ENCODE measurements at regions not wholly inside any gene's neighbourhood (a gene's known extent, or its start where the extent isn't known, plus 50 kb on each side); places are given as distances from the start of the nearest gene placed in this dataset.

DNA sequence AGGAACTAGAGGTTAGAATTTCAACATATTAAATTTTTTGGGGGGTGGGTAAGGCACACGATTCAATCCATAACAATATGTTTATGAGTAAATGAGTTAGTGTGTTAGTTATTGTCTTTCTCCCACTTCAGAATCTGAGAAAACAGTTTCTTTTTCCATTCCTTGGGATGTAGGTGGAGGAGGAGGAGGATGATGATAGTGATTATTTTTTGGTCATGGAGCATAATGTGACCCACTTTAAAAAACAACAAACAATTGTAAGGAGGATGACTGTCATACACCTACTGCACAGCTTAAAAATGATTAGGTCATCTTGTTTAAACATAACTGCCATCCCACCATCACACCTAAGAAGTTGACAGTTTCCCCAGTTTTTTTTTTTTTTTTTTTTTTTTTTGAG is 148.7 kb downstream of the CDRT15L2 start:
- TF ChIP-seq, protein P1, sequence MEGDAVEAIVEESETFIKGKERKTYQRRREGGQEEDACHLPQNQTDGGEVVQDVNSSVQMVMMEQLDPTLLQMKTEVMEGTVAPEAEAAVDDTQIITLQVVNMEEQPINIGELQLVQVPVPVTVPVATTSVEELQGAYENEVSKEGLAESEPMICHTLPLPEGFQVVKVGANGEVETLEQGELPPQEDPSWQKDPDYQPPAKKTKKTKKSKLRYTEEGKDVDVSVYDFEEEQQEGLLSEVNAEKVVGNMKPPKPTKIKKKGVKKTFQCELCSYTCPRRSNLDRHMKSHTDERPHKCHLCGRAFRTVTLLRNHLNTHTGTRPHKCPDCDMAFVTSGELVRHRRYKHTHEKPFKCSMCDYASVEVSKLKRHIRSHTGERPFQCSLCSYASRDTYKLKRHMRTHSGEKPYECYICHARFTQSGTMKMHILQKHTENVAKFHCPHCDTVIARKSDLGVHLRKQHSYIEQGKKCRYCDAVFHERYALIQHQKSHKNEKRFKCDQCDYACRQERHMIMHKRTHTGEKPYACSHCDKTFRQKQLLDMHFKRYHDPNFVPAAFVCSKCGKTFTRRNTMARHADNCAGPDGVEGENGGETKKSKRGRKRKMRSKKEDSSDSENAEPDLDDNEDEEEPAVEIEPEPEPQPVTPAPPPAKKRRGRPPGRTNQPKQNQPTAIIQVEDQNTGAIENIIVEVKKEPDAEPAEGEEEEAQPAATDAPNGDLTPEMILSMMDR (IDR thresholded peaks at IDR 0.05): no peak
- TF ChIP-seq POLR2A (IDR thresholded peaks at IDR 0.05): no peak
